Hepatocyte (in vitro differentiated cells): ENCODE measurements at regions not wholly inside any gene's neighbourhood (a gene's known extent, or its start where the extent isn't known, plus 50 kb on each side); places are given as distances from the start of the nearest gene placed in this dataset.

Experiments used
- DNase-seq: peaks from one replicate; pipeline ENCODE4 v3.0.0-alpha.2; 2016; ENCODE audit warnings: low spot score
- H2AFZ ChIP-seq: fragments of 200-600 bp; sonication (generic); 2 replicates; pipeline ENCODE4 v1.6.0; 2016; ENCODE audit warnings: antibody characterized with exemption, mild to moderate bottlenecking
- H3K27ac ChIP-seq: fragments of 200-600 bp; sonication (generic); 2 replicates; pipeline ENCODE4 v1.5.1; 2016; ENCODE audit warnings: mild to moderate bottlenecking
- H3K27me3 ChIP-seq: fragments of 200-600 bp; sonication (generic); 2 replicates; pipeline ENCODE4 v1.6.1; 2016
- H3K36me3 ChIP-seq: fragments of 200-600 bp; sonication (generic); replicated peaks from 2 replicates; pipeline ENCODE4 v1.5.1; 2016; ENCODE audit warnings: low read depth; ENCODE audit not compliant: insufficient read depth
- H3K4me1 ChIP-seq: fragments of 200-600 bp; sonication (generic); 2 replicates; pipeline ENCODE4 v1.5.1; 2016; ENCODE audit warnings: mild to moderate bottlenecking, moderate library complexity; ENCODE audit not compliant: insufficient read depth
- H3K4me2 ChIP-seq: fragments of 200-600 bp; sonication (generic); 2 replicates; pipeline ENCODE4 v1.6.0; 2016
- H3K4me3 ChIP-seq: fragments of 200-600 bp; sonication (generic); 2 replicates; pipeline ENCODE4 v1.5.1; 2016; ENCODE audit warnings: mild to moderate bottlenecking
- H3K79me2 ChIP-seq: fragments of 200-600 bp; sonication (generic); 2 replicates; pipeline ENCODE4 v1.6.0; 2017; ENCODE audit warnings: mild to moderate bottlenecking
- H3K9me2 ChIP-seq: fragments of 200-600 bp; sonication (generic); replicated peaks from 2 replicates; pipeline ENCODE4 v1.6.0; 2017; ENCODE audit warnings: mild to moderate bottlenecking; ENCODE audit not compliant: insufficient read depth
- H3K9me3 ChIP-seq: fragments of 200-600 bp; sonication (generic); 2 replicates; pipeline ENCODE4 v1.5.1; 2016; ENCODE audit warnings: low read depth, mild to moderate bottlenecking
- H4K20me1 ChIP-seq: fragments of 200-600 bp; sonication (generic); 2 replicates; pipeline ENCODE4 v1.6.0; 2016; ENCODE audit warnings: mild to moderate bottlenecking; ENCODE audit not compliant: insufficient read depth, poor library complexity, severe bottlenecking
- EZH2 ChIP-seq: fragments of 200-600 bp; sonication (generic); IDR thresholded peaks from 2 replicates; pipeline ENCODE4 v1.6.1; 2016; ENCODE audit warnings: antibody characterized with exemption, mild to moderate bottlenecking, borderline replicate concordance
- EZH2phosphoT487 ChIP-seq: fragments of 200-600 bp; sonication (generic); IDR thresholded peaks from one replicate; pipeline ENCODE4 v1.6.1; 2018; ENCODE audit warnings: antibody characterized with exemption, mild to moderate bottlenecking, low read depth, moderate library complexity; ENCODE audit not compliant: unreplicated experiment, severe bottlenecking
- WGBS: methylation state at CpG from one replicate; pipeline ENCODE4 v1.1.6; 2016; ENCODE audit warnings: low lambda C conversion rate; ENCODE audit errors: missing lambda C conversion rate; 5-methylcytosine and 5-hydroxymethylcytosine counted together
- TF ChIP-seq, protein P1 (sequence below): fragments of 200-600 bp; sonication (generic); IDR thresholded peaks from 2 replicates; pipeline ENCODE4 v1.5.1; 2016; ENCODE audit warnings: antibody characterized with exemption, mild to moderate bottlenecking; ENCODE audit not compliant: poor library complexity

DNA sequence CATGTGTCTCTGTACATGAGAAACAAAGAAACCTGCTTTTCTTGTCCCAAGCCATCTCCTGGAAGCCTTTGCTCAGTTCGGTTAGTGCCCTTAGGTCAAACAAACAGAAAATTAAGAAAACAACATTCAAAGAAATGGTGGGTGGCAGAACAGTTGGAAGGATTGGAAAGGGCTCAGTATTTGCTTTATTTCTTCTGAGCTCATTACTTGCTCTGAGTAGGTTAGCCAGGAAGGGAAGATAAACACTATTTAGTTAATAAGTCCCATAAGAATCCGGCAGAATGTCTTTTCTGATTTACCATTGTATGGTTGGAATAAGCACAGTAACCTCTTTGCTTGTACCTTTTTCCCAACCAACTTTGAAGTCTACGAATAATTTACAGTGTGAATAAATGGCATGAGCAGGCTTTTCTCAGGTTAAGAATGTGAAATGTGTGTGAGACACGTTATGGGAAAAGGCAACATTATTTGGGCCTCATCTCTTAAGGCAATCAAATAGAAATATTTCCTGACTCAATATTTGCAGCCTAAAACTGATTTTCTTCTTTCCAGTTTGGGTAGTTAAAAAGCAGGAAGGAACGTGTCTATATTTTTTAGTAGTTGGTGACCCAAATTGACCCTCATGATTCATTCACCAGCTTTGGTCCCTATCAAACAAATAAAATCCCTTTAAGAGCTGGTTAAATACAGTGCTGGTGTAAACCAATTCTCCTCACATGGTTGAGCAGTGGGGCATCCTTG is 158.5 kb downstream of the DKK1 start:
- Histone ChIP-seq H3K79me2 (no peaks in the 10 kb centered on the region), H3K27ac (no peak overlapping the region), H3K9me2 (no peaks in the 10 kb centered on the region), H2AFZ (no peak overlapping the region), H3K4me1 (no peaks in the 10 kb centered on the region), H4K20me1 (no peaks in the 10 kb centered on the region), H3K9me3 (no peaks in the 10 kb centered on the region), H3K36me3 (no peaks in the 10 kb centered on the region), H3K27me3 (no peaks in the 10 kb centered on the region), H3K4me3 (no peak overlapping the region), H3K4me2 (no peak overlapping the region)
- TF ChIP-seq EZH2, result no peak
- TF ChIP-seq, protein P1, sequence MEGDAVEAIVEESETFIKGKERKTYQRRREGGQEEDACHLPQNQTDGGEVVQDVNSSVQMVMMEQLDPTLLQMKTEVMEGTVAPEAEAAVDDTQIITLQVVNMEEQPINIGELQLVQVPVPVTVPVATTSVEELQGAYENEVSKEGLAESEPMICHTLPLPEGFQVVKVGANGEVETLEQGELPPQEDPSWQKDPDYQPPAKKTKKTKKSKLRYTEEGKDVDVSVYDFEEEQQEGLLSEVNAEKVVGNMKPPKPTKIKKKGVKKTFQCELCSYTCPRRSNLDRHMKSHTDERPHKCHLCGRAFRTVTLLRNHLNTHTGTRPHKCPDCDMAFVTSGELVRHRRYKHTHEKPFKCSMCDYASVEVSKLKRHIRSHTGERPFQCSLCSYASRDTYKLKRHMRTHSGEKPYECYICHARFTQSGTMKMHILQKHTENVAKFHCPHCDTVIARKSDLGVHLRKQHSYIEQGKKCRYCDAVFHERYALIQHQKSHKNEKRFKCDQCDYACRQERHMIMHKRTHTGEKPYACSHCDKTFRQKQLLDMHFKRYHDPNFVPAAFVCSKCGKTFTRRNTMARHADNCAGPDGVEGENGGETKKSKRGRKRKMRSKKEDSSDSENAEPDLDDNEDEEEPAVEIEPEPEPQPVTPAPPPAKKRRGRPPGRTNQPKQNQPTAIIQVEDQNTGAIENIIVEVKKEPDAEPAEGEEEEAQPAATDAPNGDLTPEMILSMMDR, result no peak
- TF ChIP-seq EZH2phosphoT487, result no peak
- 72% methylated on average over 5 of the region's 5 CpGs for WGBS
- no peak for DNase-seq

DNA sequence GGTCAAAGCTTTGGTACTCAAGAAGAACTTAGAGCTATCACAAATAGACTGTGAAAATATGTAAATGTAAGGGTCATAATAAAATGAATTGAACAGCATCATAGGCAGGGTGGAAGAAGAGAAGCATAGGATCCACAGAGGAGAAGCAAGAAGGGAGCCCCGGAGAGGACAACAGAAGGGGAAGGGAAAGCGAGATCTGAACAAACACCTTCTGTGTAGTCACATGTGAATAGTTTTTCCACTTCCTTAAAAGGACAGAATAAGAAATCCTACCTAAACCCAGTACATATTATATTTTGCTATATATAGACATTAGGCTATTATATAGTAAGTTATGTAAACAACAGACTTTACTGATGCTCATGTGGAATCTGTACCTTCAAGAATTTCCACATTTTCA is 160.2 kb downstream of the DKK1 start:
- no peaks in the 10 kb centered on the region for H4K20me1 ChIP-seq
- no peaks in the 10 kb centered on the region for H3K9me3 ChIP-seq
- no peak overlapping the region for H3K27ac ChIP-seq
- no peak for TF ChIP-seq EZH2phosphoT487
- no peak overlapping the region for H3K4me3 ChIP-seq
- WGBS, result 98% methylated on average over 2 of the region's 2 CpGs
- no peak for DNase-seq
- no peaks in the 10 kb centered on the region for H3K27me3 ChIP-seq
- H2AFZ ChIP-seq, result no peak overlapping the region
- H3K4me2 ChIP-seq, result no peak overlapping the region
- H3K9me2 ChIP-seq, result no peaks in the 10 kb centered on the region
- H3K79me2 ChIP-seq, result no peaks in the 10 kb centered on the region
- no peaks in the 10 kb centered on the region for H3K4me1 ChIP-seq
- H3K36me3 ChIP-seq, result no peaks in the 10 kb centered on the region

DNA sequence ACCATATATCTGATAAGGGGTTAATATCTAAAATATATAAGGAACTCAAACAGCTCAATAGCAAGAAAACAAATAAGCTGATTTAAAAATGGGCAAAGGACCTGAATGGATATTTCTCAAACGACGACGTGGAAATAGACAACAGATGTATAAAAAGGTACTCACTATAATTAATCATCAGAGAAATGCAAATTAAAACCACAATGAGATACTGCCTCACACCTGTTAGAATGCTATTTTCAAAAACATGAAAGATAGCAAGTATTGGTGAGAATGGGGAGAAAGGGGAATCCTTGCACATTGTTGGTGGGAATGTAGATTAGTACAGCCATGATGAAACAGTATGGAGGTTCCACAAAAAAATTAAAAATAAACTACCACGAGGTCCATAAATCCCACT is 163.2 kb downstream of the DKK1 start:
- Histone ChIP-seq H3K4me3 (no peak overlapping the region), H3K9me2 (no peaks in the 10 kb centered on the region), H3K4me2 (no peak overlapping the region), H4K20me1 (no peaks in the 10 kb centered on the region), H3K9me3 (no peaks in the 10 kb centered on the region), H3K27me3 (no peaks in the 10 kb centered on the region), H2AFZ (no peak overlapping the region), H3K4me1 (no peaks in the 10 kb centered on the region), H3K36me3 (no peaks in the 10 kb centered on the region), H3K27ac (no peak overlapping the region), H3K79me2 (no peaks in the 10 kb centered on the region)
- TF ChIP-seq EZH2phosphoT487 (no peak), EZH2 (no peak)
- TF ChIP-seq, protein P1, result no peak
- WGBS, result 81% methylated on average over 4 of the region's 4 CpGs
- DNase-seq, result no peak

DNA sequence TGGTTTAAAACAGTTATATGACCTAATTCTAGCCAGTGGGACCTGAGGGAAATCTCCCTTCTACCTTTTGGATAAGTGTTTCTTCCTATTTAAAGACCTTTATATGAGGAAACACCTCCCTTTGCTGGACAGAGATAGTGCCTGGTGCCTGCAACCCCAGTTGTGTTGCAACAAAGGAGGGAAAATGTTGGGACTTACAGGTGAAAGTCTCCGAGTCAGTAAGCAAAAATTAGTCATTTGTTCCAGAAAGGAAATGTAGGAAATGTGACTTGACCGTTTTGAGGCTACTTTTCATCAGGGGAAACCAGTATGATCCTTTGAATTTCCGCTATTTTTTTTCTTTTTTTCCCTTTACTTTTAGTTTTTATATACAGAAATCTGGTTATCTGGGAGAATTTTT is 165.5 kb downstream of the DKK1 start:
- Histone ChIP-seq H3K4me2 (no peak overlapping the region), H3K27me3 (no peaks in the 10 kb centered on the region), H3K9me2 (no peaks in the 10 kb centered on the region), H3K79me2 (no peaks in the 10 kb centered on the region), H2AFZ (no peak overlapping the region), H3K27ac (no peak overlapping the region), H4K20me1 (no peaks in the 10 kb centered on the region), H3K36me3 (no peaks in the 10 kb centered on the region), H3K4me1 (no peaks in the 10 kb centered on the region), H3K4me3 (no peak overlapping the region), H3K9me3 (no peaks in the 10 kb centered on the region)
- DNase-seq, result no peak
- TF ChIP-seq, protein P1, result no peak
- TF ChIP-seq EZH2phosphoT487 (no peak), EZH2 (no peak)
- WGBS, result 75% methylated on average over 3 of the region's 3 CpGs
